COLO829 (cell line): ENCODE measurements at regions not wholly inside any gene's neighbourhood (a gene's known extent, or its start where the extent isn't known, plus 50 kb on each side); places are given as distances from the start of the nearest gene placed in this dataset.
A peak's percentile ranks its signal among the peaks of the same experiment; 100 is the strongest.

Source experiments
- DNase-seq: peaks from one replicate; pipeline ENCODE4 v3.0.0; 2012; ENCODE audit warnings: low spot score

DNA sequence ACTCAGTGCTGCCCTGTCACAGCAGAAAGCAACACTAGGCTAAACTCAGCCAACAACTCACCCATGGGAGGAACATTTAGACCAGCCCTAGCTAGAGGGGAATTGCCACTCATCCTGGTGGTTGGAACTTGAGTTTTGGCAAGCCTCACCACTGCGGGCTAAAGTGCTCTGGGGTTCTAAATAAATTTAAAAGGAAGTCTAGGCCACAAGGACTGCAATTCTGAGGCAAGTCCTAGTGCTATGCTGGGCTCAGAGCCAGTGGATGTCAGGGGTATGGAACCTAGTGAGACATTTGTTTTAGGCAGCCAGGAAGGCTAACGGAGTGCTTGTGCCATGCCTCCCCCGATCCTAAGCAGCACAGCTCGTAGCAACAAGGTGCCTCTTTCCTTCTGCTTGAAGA is 78.0 kb downstream of the RGS13 start:
- DNase-seq = no peak

DNA sequence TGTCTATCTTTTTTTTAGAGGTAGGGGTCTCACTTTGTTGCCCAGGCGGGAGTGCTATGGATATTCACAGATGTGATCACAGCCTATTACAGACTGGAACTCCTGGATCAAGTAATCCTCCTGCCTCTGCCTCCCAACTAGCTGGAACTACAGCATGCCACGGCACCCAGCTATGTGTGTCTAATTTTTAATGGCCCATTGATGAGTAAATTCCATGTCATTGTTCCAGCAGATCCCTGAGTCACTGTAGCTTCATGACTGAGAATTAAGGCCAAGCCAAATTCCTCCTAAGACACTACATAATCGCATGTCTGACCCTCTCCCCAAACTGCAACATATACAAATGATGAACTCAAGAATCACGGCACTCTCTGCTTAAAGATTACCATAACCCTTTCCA is 84.2 kb upstream of the RGS2 start:
- DNase-seq = peak; percentile 54

DNA sequence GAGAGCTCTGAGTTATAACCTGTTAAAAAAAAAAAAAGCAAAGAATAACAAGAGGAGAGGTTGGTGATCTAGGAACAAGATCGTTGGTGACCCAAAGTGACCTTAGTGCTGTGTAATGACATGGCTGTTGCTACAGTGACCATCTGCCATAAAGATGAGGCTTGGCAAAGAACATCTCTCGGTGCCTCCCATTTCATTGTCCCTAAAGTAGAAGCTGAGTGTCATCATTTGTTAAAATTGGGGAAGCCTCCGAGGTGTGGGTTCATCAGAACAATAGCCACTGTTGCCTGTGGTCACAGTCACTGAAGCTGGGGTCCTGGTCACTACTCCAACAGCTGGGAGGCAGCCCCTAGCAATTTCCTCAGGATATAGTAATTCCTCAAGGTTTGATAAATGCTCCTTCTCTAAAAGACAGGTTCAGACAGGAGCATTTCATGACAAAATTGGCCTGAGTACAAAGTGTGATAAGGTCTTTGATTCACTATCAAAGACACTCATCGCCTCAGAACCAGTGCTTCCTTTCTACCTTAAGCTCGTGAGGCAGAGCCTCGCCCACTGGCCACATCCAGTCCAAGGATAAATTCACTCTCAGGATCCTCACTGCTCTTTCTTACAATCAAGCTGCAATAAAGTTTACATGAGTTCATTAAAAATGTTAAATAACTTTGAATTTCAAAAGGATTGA is 81.9 kb upstream of the RGS2 start:
- no peak for DNase-seq

DNA sequence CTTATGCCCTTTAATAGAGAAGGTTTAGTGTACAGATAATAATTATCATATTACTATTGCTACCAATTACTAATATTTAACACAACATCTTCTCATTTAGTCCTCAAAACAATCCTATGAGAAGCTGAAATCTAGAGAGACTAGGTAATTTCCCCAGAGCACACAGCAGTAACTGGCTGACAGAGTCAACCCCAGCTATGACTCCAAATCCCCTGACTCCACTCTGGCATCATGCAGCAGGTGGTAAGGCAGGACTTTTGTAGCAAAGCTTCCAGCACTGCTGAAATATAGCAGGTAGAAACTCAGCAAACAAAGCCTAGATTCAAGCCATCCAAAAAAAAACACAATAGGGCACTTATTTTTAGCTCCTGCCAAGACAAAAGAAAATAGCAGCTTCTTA is 79.3 kb upstream of the RGS2 start:
- DNase-seq = no peak

DNA sequence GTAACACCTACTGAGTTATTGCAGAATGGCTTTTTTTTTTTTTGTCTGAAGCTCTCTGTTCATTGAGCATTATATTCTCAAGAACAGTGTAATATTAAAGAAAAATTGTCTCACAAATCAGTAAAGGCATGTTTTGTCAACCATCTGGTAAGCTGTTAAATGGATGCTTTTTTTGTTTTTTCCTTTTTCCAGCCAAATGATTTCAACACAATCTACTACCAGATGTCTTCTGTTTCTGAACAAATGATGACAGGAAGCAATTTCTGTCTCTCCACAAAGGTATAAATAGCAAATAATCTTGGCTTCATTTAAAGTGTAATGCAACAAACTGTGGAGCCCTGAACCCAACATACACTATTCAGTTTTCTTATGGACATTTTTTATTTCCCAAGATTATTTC is 78.6 kb upstream of the RGS2 start:
- no peak for DNase-seq

DNA sequence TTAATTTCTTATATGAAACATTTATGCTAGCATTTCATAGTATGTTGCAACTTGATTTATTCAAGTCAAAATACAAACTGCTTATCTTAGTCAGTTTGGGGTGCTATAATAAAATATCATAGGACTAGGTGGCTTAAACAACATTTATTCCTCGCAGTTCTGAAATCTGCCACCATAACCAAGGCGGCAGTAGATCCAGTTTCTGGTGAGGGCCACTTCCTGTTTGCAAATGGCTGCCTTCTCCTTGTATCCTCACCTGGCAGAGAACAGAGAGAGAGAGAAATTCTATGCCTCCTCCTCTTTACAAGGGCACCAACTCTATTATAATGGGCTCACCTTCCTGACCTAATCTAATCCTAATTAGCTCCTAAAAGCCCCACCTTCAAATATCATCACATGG is 76.1 kb upstream of the RGS2 start:
- no peak for DNase-seq

DNA sequence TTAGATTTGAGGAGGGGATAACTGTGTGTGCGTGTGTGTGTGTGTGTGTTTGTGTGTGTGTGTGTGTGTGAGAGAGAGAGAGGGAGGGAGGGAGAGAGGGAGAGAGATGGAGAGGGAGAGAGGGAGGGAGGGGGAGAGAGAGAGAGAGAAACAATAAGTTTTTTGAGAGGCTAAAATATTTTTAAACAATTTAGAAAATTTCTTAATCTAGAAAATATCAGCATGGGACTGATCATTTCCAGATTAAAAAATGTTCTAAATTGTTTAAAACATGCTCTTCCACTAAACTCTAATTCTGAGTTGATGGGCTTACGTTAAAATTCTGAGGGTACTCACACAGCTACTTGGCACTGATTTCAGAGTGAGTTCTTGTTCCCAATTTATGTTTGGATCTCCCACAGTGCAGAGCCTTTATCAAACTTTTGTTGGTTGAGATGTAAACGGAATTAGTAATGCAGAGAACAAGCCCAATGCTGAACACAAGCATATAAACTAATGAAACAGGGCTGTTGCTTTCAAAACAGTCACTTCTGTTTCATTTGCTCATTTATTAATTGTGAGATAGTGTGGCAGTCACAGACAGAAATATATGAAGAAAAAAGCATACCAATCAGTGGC is 73.4 kb upstream of the RGS2 start:
- no peak for DNase-seq

DNA sequence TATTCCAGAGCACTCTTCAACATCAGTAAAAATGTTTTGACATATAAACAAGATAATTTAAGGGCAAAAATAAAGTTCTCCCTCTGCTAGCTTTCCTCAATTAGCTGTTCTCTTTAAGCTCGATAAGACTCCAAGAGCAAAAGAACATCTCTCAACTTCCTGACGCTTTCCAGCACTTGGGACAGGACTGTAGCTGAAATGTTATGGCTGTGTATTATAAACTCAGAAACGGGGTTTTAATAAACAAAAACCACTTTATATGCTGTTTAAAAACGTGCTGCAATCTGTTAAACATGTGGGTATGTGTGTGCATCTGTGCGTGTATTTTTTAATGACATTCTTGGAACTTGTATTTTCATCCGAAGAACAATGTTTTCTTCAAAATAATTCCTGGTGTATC is 71.5 kb upstream of the RGS2 start:
- no peak for DNase-seq

DNA sequence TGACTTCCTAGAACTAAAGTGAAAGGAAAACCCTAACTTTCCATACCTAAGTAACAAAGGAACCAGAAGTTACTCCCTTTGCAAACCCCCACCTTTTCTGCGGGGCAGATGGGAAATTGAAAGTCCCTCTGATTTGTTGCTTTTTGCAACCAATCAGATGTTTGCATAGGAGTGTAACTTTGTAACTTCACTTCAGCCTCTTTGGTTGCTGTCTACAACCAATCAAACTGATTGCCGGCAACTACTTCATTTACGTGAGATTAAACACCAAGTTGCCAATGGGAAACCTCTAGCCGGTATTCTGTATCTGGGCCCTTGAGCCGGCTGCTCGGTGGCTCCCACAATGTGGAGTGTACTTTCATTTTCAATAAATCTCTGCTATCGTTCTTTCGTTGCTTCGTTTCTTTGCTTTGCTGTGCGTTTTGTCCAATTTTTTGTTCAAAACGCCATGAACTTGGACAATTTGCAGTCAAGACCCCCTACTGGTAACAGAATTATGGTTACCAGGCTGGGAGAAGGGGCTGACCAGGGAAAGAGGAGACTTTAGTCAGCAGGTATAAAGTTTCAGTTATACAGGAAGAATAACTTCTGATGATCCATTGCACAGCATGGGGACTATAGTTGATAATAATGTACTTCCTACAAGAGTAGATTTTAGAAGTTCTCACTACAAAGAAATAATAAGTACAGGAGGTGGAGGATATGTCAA is 69.2 kb upstream of the RGS2 start:
- DNase-seq = no peak

DNA sequence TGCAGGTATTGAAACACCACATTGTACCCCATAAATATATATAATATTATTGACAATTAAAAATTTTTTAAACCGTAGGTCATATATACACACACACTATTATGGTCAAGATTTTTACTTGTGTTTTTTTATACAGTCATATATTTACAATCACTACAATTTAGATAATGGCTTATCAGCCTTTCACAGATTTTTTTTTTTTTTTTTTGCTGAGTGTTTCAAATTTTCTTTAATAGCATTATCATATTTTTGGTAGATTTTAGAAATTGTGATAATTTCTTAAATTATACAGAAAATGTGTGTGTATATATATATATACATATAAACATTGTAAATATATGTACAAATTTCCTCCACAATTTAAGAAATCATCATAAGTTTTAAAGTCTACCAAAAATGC is 68.6 kb upstream of the RGS2 start:
- no peak for DNase-seq

DNA sequence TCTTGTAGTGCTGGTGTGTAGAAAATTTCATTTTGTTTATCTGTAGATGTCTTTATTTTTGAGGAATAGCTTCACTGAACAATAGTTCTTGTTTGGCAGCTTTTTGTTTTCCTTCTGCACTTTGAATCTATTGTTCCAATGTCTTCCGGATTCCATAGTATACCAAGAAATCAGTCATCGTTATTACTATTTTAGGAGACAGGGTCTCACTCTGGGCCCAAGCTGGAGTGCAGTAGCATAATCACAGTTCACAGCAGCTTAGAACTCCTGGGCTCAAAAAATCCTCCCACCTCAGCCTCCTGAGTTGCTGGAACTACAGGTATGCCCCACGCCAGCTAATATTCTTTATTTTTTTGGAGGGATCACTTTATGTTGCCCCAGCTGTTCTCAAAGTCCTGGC is 67.7 kb upstream of the RGS2 start:
- DNase-seq = no peak

DNA sequence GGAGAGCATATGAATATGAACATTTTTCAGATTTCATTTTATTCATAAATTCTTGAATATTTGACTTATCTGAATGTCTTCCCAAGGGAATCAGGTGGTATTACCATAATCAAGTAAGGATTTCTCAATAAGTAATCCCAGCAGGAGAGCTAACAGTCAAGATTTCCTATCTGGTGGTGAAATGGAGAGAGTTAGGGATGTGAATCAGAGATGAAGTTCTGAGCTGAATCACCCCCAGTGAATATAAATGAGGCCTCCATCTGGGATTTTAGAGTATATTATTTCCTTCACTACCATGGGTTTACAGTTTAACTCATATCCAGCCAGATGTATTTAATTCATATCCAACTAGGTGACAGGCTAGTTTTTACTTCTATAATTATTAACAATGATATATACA is 61.5 kb upstream of the RGS2 start:
- no peak for DNase-seq

DNA sequence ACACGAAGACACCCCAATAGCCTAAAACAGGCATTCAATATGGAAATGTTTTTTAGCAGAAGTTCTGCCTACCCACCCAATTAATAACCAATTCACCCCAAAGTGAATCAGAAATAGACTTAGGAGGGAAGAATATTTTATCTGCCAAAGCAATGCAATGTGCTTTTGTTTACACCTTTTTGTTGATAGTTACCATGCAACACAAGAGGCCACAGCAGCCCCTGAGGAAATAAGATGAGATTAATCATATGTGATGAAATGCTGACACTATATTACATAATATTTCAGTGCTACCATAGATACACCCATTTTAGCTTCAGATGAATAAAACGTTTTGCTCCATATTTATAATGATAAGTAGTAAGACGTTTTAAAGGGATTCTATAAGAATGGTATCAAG is 60.9 kb upstream of the RGS2 start:
- DNase-seq = peak; percentile 13

DNA sequence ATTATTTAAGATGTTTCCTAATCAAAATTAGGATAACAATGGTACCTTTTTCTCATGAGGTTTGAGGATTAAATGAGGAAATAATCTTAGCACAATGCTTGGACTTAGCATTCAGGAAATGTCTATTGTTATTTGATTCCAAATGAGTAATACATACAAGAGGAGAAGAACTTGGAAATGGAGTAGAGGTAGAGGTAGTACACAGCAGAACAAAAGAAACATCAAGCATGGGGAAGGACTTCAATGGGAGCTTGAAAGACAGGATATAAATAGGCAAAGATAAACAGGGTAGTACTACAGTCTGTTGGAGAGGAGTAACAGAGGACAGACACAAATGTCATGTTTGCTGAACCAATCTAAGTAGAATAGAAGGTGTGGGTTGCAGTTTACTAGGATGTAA is 59.5 kb upstream of the RGS2 start:
- DNase-seq = no peak

DNA sequence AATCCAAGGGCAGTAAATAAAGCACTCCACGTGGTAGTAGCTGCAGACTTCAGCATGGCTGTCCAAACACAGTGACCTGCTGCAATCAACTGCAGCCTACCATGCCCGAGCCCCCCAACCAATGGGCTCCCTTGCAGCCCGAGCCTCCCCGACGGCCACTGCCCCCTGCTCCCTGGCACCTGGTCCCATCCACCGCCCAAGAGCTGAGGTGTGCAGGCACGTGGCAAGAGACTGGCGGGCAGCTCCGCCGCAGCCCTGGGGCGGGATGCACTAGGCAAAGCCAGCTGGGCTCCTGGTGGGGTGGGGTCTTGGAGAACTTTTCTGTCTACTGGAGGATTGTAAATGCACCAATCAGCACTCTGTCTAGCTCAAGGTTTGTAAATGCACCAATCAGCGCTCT is 57.6 kb upstream of the RGS2 start:
- DNase-seq = no peak

DNA sequence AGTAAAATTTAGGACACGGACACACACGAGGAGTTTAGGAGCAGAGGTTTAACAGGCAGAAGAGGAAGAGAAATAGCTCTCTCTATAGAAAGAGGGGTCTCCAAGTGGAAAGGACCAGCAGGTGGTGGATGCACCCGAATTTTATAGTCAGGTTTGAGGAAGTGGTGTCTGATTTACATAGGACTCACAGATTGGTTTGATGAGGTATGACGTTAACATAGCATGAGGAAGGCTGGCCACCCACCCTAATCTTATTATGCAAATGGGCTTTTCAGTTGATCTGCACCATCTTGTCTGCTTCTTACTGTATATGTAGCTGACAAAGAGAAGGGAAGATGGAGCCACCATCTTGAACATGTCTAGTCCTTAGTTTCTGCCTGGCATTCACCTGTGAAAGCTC is 52.5 kb upstream of the RGS2 start:
- DNase-seq = no peak

DNA sequence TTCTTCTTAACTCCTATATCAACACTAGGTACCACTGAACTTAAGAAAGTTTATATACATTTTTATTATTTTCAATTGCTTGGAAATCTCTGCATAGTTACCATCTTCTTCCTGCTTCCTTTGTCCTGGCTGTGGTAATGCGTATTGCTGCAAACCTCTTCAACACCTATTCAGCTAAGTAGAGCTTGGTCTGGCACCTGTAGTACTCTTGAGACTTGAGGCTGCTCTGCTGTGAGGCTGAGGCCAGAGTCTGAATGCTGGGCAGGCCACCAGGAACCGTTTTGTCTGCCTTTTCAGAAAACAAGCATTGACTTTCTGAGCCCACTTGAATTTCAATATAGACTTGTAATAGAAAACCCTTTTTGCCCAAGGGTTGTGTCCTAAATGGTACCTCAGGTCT is 52.0 kb upstream of the RGS2 start:
- DNase-seq = no peak

DNA sequence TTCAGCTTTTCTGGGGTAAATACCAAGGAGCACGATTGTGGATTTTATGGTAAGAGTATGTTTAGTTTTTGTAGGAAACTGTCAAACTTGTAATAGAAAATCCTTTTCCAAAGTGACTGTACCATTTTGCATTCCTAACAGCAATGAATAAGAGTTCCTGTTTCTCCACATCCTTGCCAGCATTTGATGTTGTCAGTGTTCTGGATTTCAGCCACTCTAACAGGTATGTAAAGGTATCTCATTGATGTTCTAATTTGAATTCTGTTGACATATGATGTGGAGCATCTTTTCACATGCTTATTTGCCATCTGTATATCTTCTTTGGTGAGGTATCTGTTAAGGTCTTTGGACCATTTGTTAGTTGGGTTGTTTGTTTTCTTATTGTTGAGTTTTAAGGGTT is 50.3 kb upstream of the RGS2 start:
- no peak for DNase-seq
